ENCODE measurements at regions not wholly inside any gene's neighbourhood (a gene's known extent, or its start where the extent isn't known, plus 50 kb on each side); places are given as distances from the start of the nearest gene placed in this dataset.

GRCh38 chr2:185108588-185108987 lies 510.3 kb downstream of the ZNF804A start:
- TF ChIP-seq USF1 (IDR thresholded peaks at IDR 0.05; ENCODE audit: borderline replicate concordance, low read depth) (no peak), CTCF (IDR thresholded peaks at IDR 0.05) (no peak), EP300 (IDR thresholded peaks at IDR 0.05; ENCODE audit: borderline replicate concordance in 1 of 2, low read depth in 1 of 2, low read length in 1 of 2) (no peak)
